ENCODE measurements at regions not wholly inside any gene's neighbourhood (a gene's known extent, or its start where the extent isn't known, plus 50 kb on each side); places are given as distances from the start of the nearest gene placed in this dataset.
"Not testable (repeated sequence)": the region's sequence is repeated elsewhere in the genome, so short reads cannot be mapped to it uniquely, and the experiment has no call there.

- not testable (repeated sequence) for H3K27ac ChIP-seq (ENCODE audit: low read depth, low read length); H3K4me1 ChIP-seq (ENCODE audit: insufficient read depth, low read length); H3K36me3 ChIP-seq (ENCODE audit: insufficient read depth, low read length); H3K27me3 ChIP-seq (ENCODE audit: insufficient read depth, low read length); H3K4me3 ChIP-seq (ENCODE audit: low read length); H3K9ac ChIP-seq (ENCODE audit: low read depth, low read length)
- WGBS = 91% methylated on average over 4 of the region's 5 CpGs
- H3K9me3 ChIP-seq (ENCODE audit: insufficient read depth, low read depth, low read length) = peaks cover 25% of the 10 kb centered on the region
Measured at GRCh38 chr14:19126269-19127051, 159.2 kb downstream of the POTEM start.

GRCh38 chr14:19127664-19128435 is 160.6 kb downstream of the POTEM start:
- not testable (repeated sequence) for H3K4me3 ChIP-seq (ENCODE audit: low read length); H3K36me3 ChIP-seq (ENCODE audit: insufficient read depth, low read length); H3K9ac ChIP-seq (ENCODE audit: low read depth, low read length); H3K27me3 ChIP-seq (ENCODE audit: insufficient read depth, low read length); H3K4me1 ChIP-seq (ENCODE audit: insufficient read depth, low read length); H3K27ac ChIP-seq (ENCODE audit: low read depth, low read length)
- H3K9me3 ChIP-seq (ENCODE audit: insufficient read depth, low read depth, low read length) = peaks cover 25% of the 10 kb centered on the region
- 91% methylated on average over 4 of the region's 10 CpGs for WGBS

- H3K27ac ChIP-seq (ENCODE audit: low read depth, low read length); H3K4me1 ChIP-seq (ENCODE audit: insufficient read depth, low read length); H3K36me3 ChIP-seq (ENCODE audit: insufficient read depth, low read length); H3K27me3 ChIP-seq (ENCODE audit: insufficient read depth, low read length); H3K4me3 ChIP-seq (ENCODE audit: low read length); H3K9ac ChIP-seq (ENCODE audit: low read depth, low read length): not testable (repeated sequence)
- H3K9me3 ChIP-seq (ENCODE audit: insufficient read depth, low read depth, low read length) = peaks cover 15% of the 10 kb centered on the region
- no CpG with 5 or more reads among the region's 12 CpGs for WGBS
Measured at GRCh38 chr14:19131553-19131952, 164.3 kb downstream of the POTEM start.

- 95% methylated on average over 6 of the region's 45 CpGs for WGBS
- peaks cover 13% of the 10 kb centered on the region for H3K9me3 ChIP-seq (ENCODE audit: insufficient read depth, low read depth, low read length)
- H3K9ac ChIP-seq (ENCODE audit: low read depth, low read length); H3K27ac ChIP-seq (ENCODE audit: low read depth, low read length); H3K36me3 ChIP-seq (ENCODE audit: insufficient read depth, low read length); H3K4me1 ChIP-seq (ENCODE audit: insufficient read depth, low read length); H3K4me3 ChIP-seq (ENCODE audit: low read length); H3K27me3 ChIP-seq (ENCODE audit: insufficient read depth, low read length): not testable (repeated sequence)
Measured at GRCh38 chr14:19132013-19132835, 165.0 kb downstream of the POTEM start.

GRCh38 chr14:19132836-19133120 is 165.5 kb downstream of the POTEM start:
- WGBS = no CpG with 5 or more reads among the region's 22 CpGs
- not testable (repeated sequence) for H3K4me1 ChIP-seq (ENCODE audit: insufficient read depth, low read length)

GRCh38 chr14:19157106-19157709 is 190.0 kb downstream of the POTEM start:
- H3K9me3 ChIP-seq (ENCODE audit: insufficient read depth, low read depth, low read length) = peaks cover 11% of the 10 kb centered on the region
- H3K9ac ChIP-seq (ENCODE audit: low read depth, low read length); H3K36me3 ChIP-seq (ENCODE audit: insufficient read depth, low read length); H3K27me3 ChIP-seq (ENCODE audit: insufficient read depth, low read length); H3K4me1 ChIP-seq (ENCODE audit: insufficient read depth, low read length); H3K27ac ChIP-seq (ENCODE audit: low read depth, low read length); H3K4me3 ChIP-seq (ENCODE audit: low read length): not testable (repeated sequence)
- WGBS = no CpG with 5 or more reads among the region's 23 CpGs

More at GRCh38 chr14:19132836-19133120, 165.5 kb downstream of the POTEM start:
- not testable (repeated sequence) for H3K4me3 ChIP-seq (ENCODE audit: low read length); H3K36me3 ChIP-seq (ENCODE audit: insufficient read depth, low read length); H3K27me3 ChIP-seq (ENCODE audit: insufficient read depth, low read length); H3K9ac ChIP-seq (ENCODE audit: low read depth, low read length); H3K27ac ChIP-seq (ENCODE audit: low read depth, low read length)
- peaks cover 11% of the 10 kb centered on the region for H3K9me3 ChIP-seq (ENCODE audit: insufficient read depth, low read depth, low read length)

GRCh38 chr14:19158012-19158411 is 190.8 kb downstream of the POTEM start:
- H3K4me3 ChIP-seq (ENCODE audit: low read length); H3K4me1 ChIP-seq (ENCODE audit: insufficient read depth, low read length); H3K27ac ChIP-seq (ENCODE audit: low read depth, low read length); H3K9ac ChIP-seq (ENCODE audit: low read depth, low read length); H3K27me3 ChIP-seq (ENCODE audit: insufficient read depth, low read length); H3K36me3 ChIP-seq (ENCODE audit: insufficient read depth, low read length): not testable (repeated sequence)
- 84% methylated on average over 7 of the region's 21 CpGs for WGBS
- H3K9me3 ChIP-seq (ENCODE audit: insufficient read depth, low read depth, low read length) = peaks cover 14% of the 10 kb centered on the region

GRCh38 chr14:19158588-19158987 is 191.4 kb downstream of the POTEM start:
- not testable (repeated sequence) for H3K27me3 ChIP-seq (ENCODE audit: insufficient read depth, low read length); H3K9ac ChIP-seq (ENCODE audit: low read depth, low read length); H3K4me1 ChIP-seq (ENCODE audit: insufficient read depth, low read length); H3K27ac ChIP-seq (ENCODE audit: low read depth, low read length); H3K4me3 ChIP-seq (ENCODE audit: low read length); H3K36me3 ChIP-seq (ENCODE audit: insufficient read depth, low read length)
- WGBS = 84% methylated on average over 8 of the region's 18 CpGs
- peaks cover 14% of the 10 kb centered on the region for H3K9me3 ChIP-seq (ENCODE audit: insufficient read depth, low read depth, low read length)

- H3K4me1 ChIP-seq (ENCODE audit: insufficient read depth, low read length); H3K27me3 ChIP-seq (ENCODE audit: insufficient read depth, low read length); H3K36me3 ChIP-seq (ENCODE audit: insufficient read depth, low read length); H3K9ac ChIP-seq (ENCODE audit: low read depth, low read length); H3K4me3 ChIP-seq (ENCODE audit: low read length); H3K27ac ChIP-seq (ENCODE audit: low read depth, low read length): not testable (repeated sequence)
- peaks cover 18% of the 10 kb centered on the region for H3K9me3 ChIP-seq (ENCODE audit: insufficient read depth, low read depth, low read length)
- 69% methylated on average over 9 of the region's 23 CpGs for WGBS
Measured at GRCh38 chr14:19159003-19159625, 191.9 kb downstream of the POTEM start.

GRCh38 chr14:19160379-19160778 is 193.1 kb downstream of the POTEM start:
- H3K36me3 ChIP-seq (ENCODE audit: insufficient read depth, low read length); H3K27ac ChIP-seq (ENCODE audit: low read depth, low read length); H3K27me3 ChIP-seq (ENCODE audit: insufficient read depth, low read length); H3K4me3 ChIP-seq (ENCODE audit: low read length); H3K4me1 ChIP-seq (ENCODE audit: insufficient read depth, low read length); H3K9ac ChIP-seq (ENCODE audit: low read depth, low read length): not testable (repeated sequence)
- WGBS = no CpG with 5 or more reads among the region's 1 CpG
- peaks cover 21% of the 10 kb centered on the region for H3K9me3 ChIP-seq (ENCODE audit: insufficient read depth, low read depth, low read length)
